ENCODE measurements at regions not wholly inside any gene's neighbourhood (a gene's known extent, or its start where the extent isn't known, plus 50 kb on each side); places are given as distances from the start of the nearest gene placed in this dataset.

DNA sequence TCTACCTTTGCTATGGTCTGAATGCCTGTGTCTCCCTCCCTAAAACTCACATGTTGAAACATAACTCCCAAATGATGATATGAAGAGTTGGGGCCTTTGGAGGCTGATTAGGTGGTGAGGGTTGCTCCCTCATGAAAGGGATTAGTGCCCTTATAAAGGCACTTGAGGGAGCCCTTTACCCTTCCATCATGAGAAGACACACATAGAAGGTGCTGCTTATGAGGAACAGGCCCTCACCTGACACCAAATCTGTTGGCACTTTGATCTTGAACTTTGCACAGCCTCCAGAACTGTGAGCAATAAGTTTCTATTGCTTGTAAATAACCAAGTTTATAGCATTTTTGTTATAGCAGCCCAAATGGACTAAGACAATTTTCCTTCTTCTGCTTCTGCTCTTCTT, 76.2 kb upstream of the ADAMTS9 start:
- no peaks in the 10 kb centered on the region for H3K4me1 ChIP-seq (ENCODE audit: insufficient read depth, low read length)
- Mint-ChIP-seq H3K27me3 (no peaks in the 10 kb centered on the region), H3K36me3 (no peaks in the 10 kb centered on the region), H3K27ac (no peak overlapping the region), H3K4me3 (no peak overlapping the region), H3K4me1 (no peaks in the 10 kb centered on the region), H3K9me3 (peaks cover 0 to 3% (median 0%) of the 10 kb centered on the region in 8 donors)
- H3K4me3 ChIP-seq (ENCODE audit: low read length in 2 of 2) = no peak overlapping the region
- POLR2A ChIA-PET (ENCODE audit: partially characterized antibody) = no interaction called here
- intact Hi-C loops (cut with micrococcal nuclease) = no loop called here
- DNase-seq = no peak
- CTCF ChIA-PET (ENCODE audit: partially characterized antibody) = no interaction called here
- H3K27ac ChIP-seq (ENCODE audit: low read depth, low read length) = no peak overlapping the region
- no peaks in the 10 kb centered on the region for H3K36me3 ChIP-seq (ENCODE audit: insufficient read depth, low read length)
- H3K27me3 ChIP-seq (ENCODE audit: insufficient read depth, low read length) = no peaks in the 10 kb centered on the region
- H3K9me3 ChIP-seq (ENCODE audit: control insufficient read depth in 1 of 2, low read length in 2 of 2) = no peaks in the 10 kb centered on the region

GRCh38 chr3:64761729-64762128, 73.9 kb upstream of the ADAMTS9 start:
- no peaks in the 10 kb centered on the region for H3K9me3 ChIP-seq (ENCODE audit: control insufficient read depth in 1 of 2, low read length in 2 of 2)
- peaks cover 0 to 3% (median 0%) of the 10 kb centered on the region in 8 donors for H3K9me3 Mint-ChIP-seq
- no peak overlapping the region for H3K27ac Mint-ChIP-seq
- no peak overlapping the region for H3K27ac ChIP-seq (ENCODE audit: low read depth, low read length)
- POLR2A ChIA-PET (ENCODE audit: partially characterized antibody) = no interaction called here
- intact Hi-C loops (cut with micrococcal nuclease) = no loop called here
- no peak overlapping the region for H3K4me3 ChIP-seq (ENCODE audit: low read length in 2 of 2)
- no peak for DNase-seq
- H3K4me1 Mint-ChIP-seq = no peaks in the 10 kb centered on the region
- H3K36me3 Mint-ChIP-seq = no peaks in the 10 kb centered on the region
- H3K27me3 Mint-ChIP-seq = no peaks in the 10 kb centered on the region
- H3K36me3 ChIP-seq (ENCODE audit: insufficient read depth, low read length) = no peaks in the 10 kb centered on the region
- H3K27me3 ChIP-seq (ENCODE audit: insufficient read depth, low read length) = no peaks in the 10 kb centered on the region
- no peaks in the 10 kb centered on the region for H3K4me1 ChIP-seq (ENCODE audit: insufficient read depth, low read length)
- no peak overlapping the region for H3K4me3 Mint-ChIP-seq
- CTCF ChIA-PET (ENCODE audit: partially characterized antibody) = no interaction called here

- Histone ChIP-seq H3K4me1 (ENCODE audit: insufficient read depth, low read length) (no peaks in the 10 kb centered on the region), H3K36me3 (ENCODE audit: insufficient read depth, low read length) (no peaks in the 10 kb centered on the region), H3K4me3 (ENCODE audit: low read length in 2 of 2) (no peak overlapping the region), H3K9me3 (ENCODE audit: control insufficient read depth in 1 of 2, low read length in 2 of 2) (no peaks in the 10 kb centered on the region), H3K27ac (ENCODE audit: low read depth, low read length) (no peak overlapping the region), H3K27me3 (ENCODE audit: insufficient read depth, low read length) (no peaks in the 10 kb centered on the region)
- ChIA-PET POLR2A (ENCODE audit: partially characterized antibody) (no interaction called here), CTCF (ENCODE audit: partially characterized antibody) (no interaction called here)
- intact Hi-C loops (cut with micrococcal nuclease) = no loop called here
- Mint-ChIP-seq H3K4me1 (no peaks in the 10 kb centered on the region), H3K27me3 (no peaks in the 10 kb centered on the region), H3K4me3 (no peak overlapping the region), H3K36me3 (no peaks in the 10 kb centered on the region), H3K27ac (no peak overlapping the region), H3K9me3 (peaks cover 0 to 7% (median under 1%) of the 10 kb centered on the region in 8 donors)
- DNase-seq = no peak
Measured at GRCh38 chr3:64760258-64760657, 72.5 kb upstream of the ADAMTS9 start.

GRCh38 chr3:64759811-64760210, 72.0 kb upstream of the ADAMTS9 start:
- no peak overlapping the region for H3K27ac ChIP-seq (ENCODE audit: low read depth, low read length)
- no peak for DNase-seq
- H3K27me3 ChIP-seq (ENCODE audit: insufficient read depth, low read length) = no peaks in the 10 kb centered on the region
- H3K4me3 ChIP-seq (ENCODE audit: low read length in 2 of 2) = no peak overlapping the region
- H3K36me3 Mint-ChIP-seq = no peaks in the 10 kb centered on the region
- no peaks in the 10 kb centered on the region for H3K9me3 ChIP-seq (ENCODE audit: control insufficient read depth in 1 of 2, low read length in 2 of 2)
- ChIA-PET CTCF (ENCODE audit: partially characterized antibody) (no interaction called here), POLR2A (ENCODE audit: partially characterized antibody) (no interaction called here)
- no peaks in the 10 kb centered on the region for H3K4me1 ChIP-seq (ENCODE audit: insufficient read depth, low read length)
- H3K27me3 Mint-ChIP-seq = no peaks in the 10 kb centered on the region
- H3K27ac Mint-ChIP-seq = no peak overlapping the region
- intact Hi-C loops (cut with micrococcal nuclease) = no loop called here
- H3K4me3 Mint-ChIP-seq = no peak overlapping the region
- no peaks in the 10 kb centered on the region for H3K36me3 ChIP-seq (ENCODE audit: insufficient read depth, low read length)
- peaks cover 0 to 7% (median under 1%) of the 10 kb centered on the region in 8 donors for H3K9me3 Mint-ChIP-seq
- H3K4me1 Mint-ChIP-seq = no peaks in the 10 kb centered on the region

DNA sequence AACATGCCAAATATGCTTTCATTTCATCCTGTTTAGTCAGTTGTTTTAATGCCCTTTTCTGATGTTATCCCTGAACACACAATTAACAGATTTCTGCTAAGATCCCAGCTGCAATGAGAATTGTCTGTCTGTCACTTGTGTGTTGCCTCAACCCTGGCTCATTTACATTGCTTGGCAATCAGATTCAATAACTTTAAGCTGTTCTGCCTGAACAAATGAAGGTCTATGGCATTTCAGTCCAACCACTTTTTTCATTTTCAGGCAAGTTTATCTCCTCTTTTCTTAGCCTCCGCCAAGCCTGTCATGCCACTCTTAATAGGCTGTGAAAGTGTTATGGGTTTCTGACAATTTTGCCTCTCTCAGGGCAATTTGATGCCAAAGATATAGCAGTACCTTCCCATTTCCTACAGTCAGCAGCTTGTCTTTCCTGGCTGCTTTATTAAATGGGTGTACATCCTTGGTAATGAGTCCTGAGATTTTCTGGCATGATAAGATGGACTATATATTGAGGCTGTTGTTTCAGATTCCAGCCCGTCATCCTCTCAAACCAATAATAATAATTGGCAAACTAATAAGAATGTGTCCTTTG, 68.7 kb upstream of the ADAMTS9 start:
- no peak overlapping the region for H3K27ac ChIP-seq (ENCODE audit: low read depth, low read length)
- H3K9me3 Mint-ChIP-seq = peaks cover 0 to 12% (median 5%) of the 10 kb centered on the region in 8 donors
- ChIA-PET POLR2A (ENCODE audit: partially characterized antibody) (no interaction called here), CTCF (ENCODE audit: partially characterized antibody) (no interaction called here)
- no peak overlapping the region for H3K4me3 Mint-ChIP-seq
- H3K36me3 Mint-ChIP-seq = no peaks in the 10 kb centered on the region
- H3K4me3 ChIP-seq (ENCODE audit: low read length in 2 of 2) = no peak overlapping the region
- DNase-seq = no peak
- intact Hi-C loops (cut with micrococcal nuclease) = no loop called here
- no peaks in the 10 kb centered on the region for H3K4me1 ChIP-seq (ENCODE audit: insufficient read depth, low read length)
- H3K27me3 Mint-ChIP-seq = no peaks in the 10 kb centered on the region
- H3K27me3 ChIP-seq (ENCODE audit: insufficient read depth, low read length) = no peaks in the 10 kb centered on the region
- H3K4me1 Mint-ChIP-seq = no peaks in the 10 kb centered on the region
- no peaks in the 10 kb centered on the region for H3K9me3 ChIP-seq (ENCODE audit: control insufficient read depth in 1 of 2, low read length in 2 of 2)
- H3K36me3 ChIP-seq (ENCODE audit: insufficient read depth, low read length) = no peaks in the 10 kb centered on the region
- no peak overlapping the region for H3K27ac Mint-ChIP-seq

GRCh38 chr3:64748244-64748904, 60.6 kb upstream of the ADAMTS9 start:
- Mint-ChIP-seq H3K4me3 (no peak overlapping the region), H3K9me3 (peaks cover 0 to 8% (median 3%) of the 10 kb centered on the region in 8 donors), H3K27me3 (no peaks in the 10 kb centered on the region), H3K4me1 (no peaks in the 10 kb centered on the region), H3K36me3 (no peaks in the 10 kb centered on the region), H3K27ac (no peak overlapping the region)
- Histone ChIP-seq H3K36me3 (ENCODE audit: insufficient read depth, low read length) (no peaks in the 10 kb centered on the region), H3K9me3 (ENCODE audit: control insufficient read depth in 1 of 2, low read length in 2 of 2) (no peaks in the 10 kb centered on the region), H3K27ac (ENCODE audit: low read depth, low read length) (no peak overlapping the region), H3K4me3 (ENCODE audit: low read length in 2 of 2) (no peak overlapping the region), H3K27me3 (ENCODE audit: insufficient read depth, low read length) (no peaks in the 10 kb centered on the region), H3K4me1 (ENCODE audit: insufficient read depth, low read length) (no peaks in the 10 kb centered on the region)
- CTCF ChIA-PET (ENCODE audit: partially characterized antibody) = no interaction called here
- DNase-seq = no peak
- POLR2A ChIA-PET (ENCODE audit: partially characterized antibody) = no interaction called here
- intact Hi-C loops (cut with micrococcal nuclease) = no loop called here

GRCh38 chr3:64747679-64748078, 59.9 kb upstream of the ADAMTS9 start:
- ChIA-PET CTCF (ENCODE audit: partially characterized antibody) (no interaction called here), POLR2A (ENCODE audit: partially characterized antibody) (no interaction called here)
- intact Hi-C loops (cut with micrococcal nuclease) = no loop called here
- Histone ChIP-seq H3K9me3 (ENCODE audit: control insufficient read depth in 1 of 2, low read length in 2 of 2) (no peaks in the 10 kb centered on the region), H3K27me3 (ENCODE audit: insufficient read depth, low read length) (no peaks in the 10 kb centered on the region), H3K36me3 (ENCODE audit: insufficient read depth, low read length) (no peaks in the 10 kb centered on the region), H3K4me1 (ENCODE audit: insufficient read depth, low read length) (no peaks in the 10 kb centered on the region), H3K4me3 (ENCODE audit: low read length in 2 of 2) (no peak overlapping the region), H3K27ac (ENCODE audit: low read depth, low read length) (no peak overlapping the region)
- no peak overlapping the region for H3K27ac Mint-ChIP-seq
- H3K4me3 Mint-ChIP-seq = no peak overlapping the region
- peaks cover 0 to 8% (median 3%) of the 10 kb centered on the region in 8 donors for H3K9me3 Mint-ChIP-seq
- no peaks in the 10 kb centered on the region for H3K36me3 Mint-ChIP-seq
- H3K27me3 Mint-ChIP-seq = no peaks in the 10 kb centered on the region
- no peaks in the 10 kb centered on the region for H3K4me1 Mint-ChIP-seq
- no peak for DNase-seq

- Histone ChIP-seq H3K36me3 (ENCODE audit: insufficient read depth, low read length) (no peaks in the 10 kb centered on the region), H3K27ac (ENCODE audit: low read depth, low read length) (no peak overlapping the region), H3K9me3 (ENCODE audit: control insufficient read depth in 1 of 2, low read length in 2 of 2) (no peaks in the 10 kb centered on the region), H3K4me3 (ENCODE audit: low read length in 2 of 2) (no peak overlapping the region), H3K4me1 (ENCODE audit: insufficient read depth, low read length) (no peaks in the 10 kb centered on the region), H3K27me3 (ENCODE audit: insufficient read depth, low read length) (no peaks in the 10 kb centered on the region)
- intact Hi-C loops (cut with micrococcal nuclease) = no loop called here
- H3K27ac Mint-ChIP-seq = no peak overlapping the region
- no peak for DNase-seq
- H3K9me3 Mint-ChIP-seq = peaks cover 0 to 9% (median 2%) of the 10 kb centered on the region in 8 donors
- CTCF ChIA-PET (ENCODE audit: partially characterized antibody) = no interaction called here
- H3K4me3 Mint-ChIP-seq = no peak overlapping the region
- no peaks in the 10 kb centered on the region for H3K36me3 Mint-ChIP-seq
- no peaks in the 10 kb centered on the region for H3K4me1 Mint-ChIP-seq
- POLR2A ChIA-PET (ENCODE audit: partially characterized antibody) = no interaction called here
- no peaks in the 10 kb centered on the region for H3K27me3 Mint-ChIP-seq
Measured at GRCh38 chr3:64743887-64744243, 56.1 kb upstream of the ADAMTS9 start.

Data from CD4-positive, alpha-beta memory T cell (primary cell).